CD4-positive, alpha-beta T cell treated with Interleukin-2 at 100 ng/mL for 4 hours (primary cell): ENCODE measurements at regions not wholly inside any gene's neighbourhood (a gene's known extent, or its start where the extent isn't known, plus 50 kb on each side); places are given as distances from the start of the nearest gene placed in this dataset.
"Not testable (repeated sequence)": the region's sequence is repeated elsewhere in the genome, so short reads cannot be mapped to it uniquely, and the experiment has no call there.

Experiments used
- DNase-seq: peaks from one replicate; pipeline ENCODE4 v3.0.0-alpha.2; 2020; ENCODE audit warnings: low spot score

DNA sequence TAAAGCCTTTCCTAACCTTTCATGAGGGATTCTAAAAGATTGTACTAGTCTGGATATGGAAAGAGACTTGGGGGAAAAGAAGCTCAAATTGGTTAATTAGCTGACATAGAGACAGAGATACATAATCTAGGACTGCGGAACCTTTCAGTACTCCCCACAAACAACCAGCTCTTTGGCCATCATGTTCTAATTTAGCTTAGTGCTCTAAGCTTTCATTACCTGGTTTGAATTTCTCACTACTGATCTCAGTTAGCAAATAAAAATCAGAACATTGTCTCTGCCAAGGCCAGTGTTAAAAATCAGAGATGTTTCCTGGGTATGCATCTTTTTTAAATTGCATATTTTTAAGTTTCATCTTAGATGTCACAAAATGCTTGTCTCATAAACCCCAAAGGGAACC lies 254.4 kb downstream of the GLUD2 start:
- DNase-seq: no peak

DNA sequence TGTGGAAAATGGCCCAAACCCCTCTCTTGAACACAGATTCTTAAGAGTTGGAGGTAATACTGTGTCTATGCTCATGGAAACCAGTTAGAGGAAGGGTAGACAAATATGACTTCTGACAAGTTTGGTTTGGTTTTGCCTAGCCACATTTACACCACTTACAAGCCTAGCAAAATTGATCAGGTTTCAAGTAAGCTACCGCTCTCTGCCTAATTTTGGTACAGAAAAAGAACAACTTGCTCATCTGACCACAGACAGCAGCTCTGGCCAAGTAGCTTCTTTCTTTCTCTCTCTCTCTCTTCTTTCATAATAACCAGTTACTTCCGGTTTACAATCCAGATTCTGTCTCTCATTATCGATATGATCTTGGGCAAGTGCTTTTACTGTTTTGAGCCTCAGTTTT lies 260.0 kb downstream of the GLUD2 start:
- DNase-seq: no peak

GRCh38 chrX:121308276-121308805 lies 260.9 kb downstream of the GLUD2 start:
- peak; percentile 9 for DNase-seq

GRCh38 chrX:121310820-121311219 lies 263.4 kb downstream of the GLUD2 start:
- no peak for DNase-seq

- DNase-seq: no peak
Observed at GRCh38 chrX:121320441-121320840, 273.0 kb downstream of the GLUD2 start.

DNA sequence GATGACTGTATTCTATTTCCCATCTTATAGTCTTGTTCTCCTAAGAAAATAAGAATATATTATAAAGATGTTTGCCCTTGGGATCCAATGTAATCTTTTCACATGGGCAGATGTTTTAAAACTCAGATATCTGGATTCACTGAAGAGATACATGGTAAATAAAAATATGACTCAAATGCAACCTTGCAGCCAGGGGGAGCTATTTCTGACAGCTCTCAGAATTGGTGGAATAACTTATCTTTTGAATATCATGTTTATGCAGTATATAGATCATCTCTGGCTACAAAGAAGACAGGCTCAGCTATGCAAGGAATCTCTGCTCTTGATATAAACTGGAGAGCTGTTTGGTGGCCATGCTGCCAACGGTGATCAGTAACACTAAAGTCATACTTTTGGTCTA lies 274.7 kb downstream of the GLUD2 start:
- DNase-seq: no peak

GRCh38 chrX:121323337-121323736 lies 275.9 kb downstream of the GLUD2 start:
- no peak for DNase-seq

GRCh38 chrX:121333942-121334341 lies 286.5 kb downstream of the GLUD2 start:
- DNase-seq: no peak

DNA sequence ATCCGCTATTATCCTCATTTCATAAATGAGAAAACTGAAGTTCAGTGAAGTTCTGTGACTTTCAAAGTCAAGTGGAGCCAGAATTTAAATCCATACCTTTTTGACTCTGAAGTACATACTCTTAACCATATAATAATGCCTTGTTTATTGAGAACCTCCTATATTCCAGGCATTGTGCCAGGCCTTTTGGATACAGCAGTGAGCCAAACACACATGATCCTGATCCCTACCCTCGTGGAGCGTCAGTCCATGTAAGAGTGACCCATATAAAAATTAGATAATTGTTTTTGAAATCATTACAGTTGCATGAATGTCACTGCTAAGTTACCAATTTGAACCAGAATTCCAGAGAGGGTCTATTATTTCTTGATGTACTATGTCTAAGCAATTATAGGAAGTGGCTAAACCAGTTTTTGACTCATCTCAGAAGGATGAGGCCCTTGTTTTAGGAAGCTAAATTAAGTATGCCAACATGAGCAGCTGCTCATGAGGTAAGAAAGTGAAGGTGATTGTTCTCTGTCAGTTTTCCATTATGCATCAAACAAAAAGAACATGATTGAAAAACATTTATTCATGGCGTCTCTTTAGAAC lies 289.5 kb downstream of the GLUD2 start:
- no peak for DNase-seq

DNA sequence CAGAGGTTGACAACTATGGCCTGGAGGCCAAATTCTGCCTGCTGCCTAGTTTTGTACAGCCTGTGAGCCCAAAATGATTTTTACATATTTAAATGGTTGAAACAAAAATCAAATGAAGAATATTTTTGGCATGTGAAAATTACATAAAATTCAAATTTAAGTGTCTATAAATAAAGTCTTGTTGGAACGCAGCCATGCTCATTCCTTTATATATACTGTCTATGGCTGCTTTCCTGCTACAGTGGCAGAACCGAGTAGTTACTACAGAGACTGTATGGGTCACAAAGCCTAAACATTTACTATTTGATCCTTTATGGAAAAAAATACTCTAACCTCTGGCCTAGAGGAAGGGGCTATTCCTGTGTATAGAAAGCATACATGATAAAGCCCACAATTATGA lies 290.4 kb downstream of the GLUD2 start:
- DNase-seq: no peak

GRCh38 chrX:121349263-121349662 lies 301.9 kb downstream of the GLUD2 start:
- DNase-seq: no peak

- no peak for DNase-seq
Observed at GRCh38 chrX:121356139-121356849, 308.9 kb downstream of the GLUD2 start.

- no peak for DNase-seq
Observed at GRCh38 chrX:121356850-121357171, 309.4 kb downstream of the GLUD2 start.

DNA sequence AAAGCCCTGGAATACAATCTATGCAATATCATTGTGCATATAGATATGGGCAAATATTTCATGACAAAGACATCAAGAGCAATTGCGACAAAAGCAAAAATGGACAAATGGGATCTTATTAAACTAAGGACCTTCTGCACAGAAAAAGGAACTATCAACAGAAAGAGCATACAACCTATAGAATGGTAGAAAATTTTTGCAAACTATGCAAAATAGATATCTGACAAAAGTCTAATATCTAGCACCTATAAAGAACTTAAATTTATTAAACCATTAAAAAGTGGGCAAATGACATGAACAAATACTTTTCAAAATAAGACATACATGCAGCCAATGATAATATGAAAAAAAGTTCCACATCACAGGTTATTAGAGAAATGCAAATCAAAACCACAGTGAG lies 312.9 kb downstream of the GLUD2 start:
- DNase-seq: no peak

DNA sequence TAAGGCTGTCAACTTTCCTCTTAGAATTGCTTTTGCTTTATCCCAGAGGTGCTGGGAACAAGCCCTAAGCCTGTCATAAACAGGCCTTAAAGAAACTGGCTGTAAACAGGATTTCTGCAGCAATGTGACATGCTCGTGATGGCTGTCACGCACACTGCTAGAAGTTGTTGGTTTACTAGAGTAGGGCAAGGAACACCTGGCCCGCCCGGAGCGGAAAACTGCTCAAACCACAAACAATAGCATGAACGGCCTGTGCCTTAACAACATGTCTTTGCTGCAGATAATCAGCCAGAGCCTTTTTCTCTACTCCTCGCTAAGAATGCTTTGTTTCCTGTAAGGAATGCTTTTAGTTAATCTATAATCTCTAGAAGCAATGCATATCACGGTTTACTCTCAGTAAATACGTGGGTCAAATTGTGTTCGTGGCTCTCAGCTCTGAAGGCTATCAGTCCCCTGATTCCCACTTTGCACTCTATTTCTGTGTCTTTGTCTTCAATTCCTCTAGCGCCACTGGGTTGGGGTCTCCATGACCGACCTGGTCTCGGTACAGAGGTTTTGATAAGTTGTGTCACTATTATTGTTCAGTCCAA lies 318.3 kb downstream of the GLUD2 start:
- DNase-seq: no peak

DNA sequence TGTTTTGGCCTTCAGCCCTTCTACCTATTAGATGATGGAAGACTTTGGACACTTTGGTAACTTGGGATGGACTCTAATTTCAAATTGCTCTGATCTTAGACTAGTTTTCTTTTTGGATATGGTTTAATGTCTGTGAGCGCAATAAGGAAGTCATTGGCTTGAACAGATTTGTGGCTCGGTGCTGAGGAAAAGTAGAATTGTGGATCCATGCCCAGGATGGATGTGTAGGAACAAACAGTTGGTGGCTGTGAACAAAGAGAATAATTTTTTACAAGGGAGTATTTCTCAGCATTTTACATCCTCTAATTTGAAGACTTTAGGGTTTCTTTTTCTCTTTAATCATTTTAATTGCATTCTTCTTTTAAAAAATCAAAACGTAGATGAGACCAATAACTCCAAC lies 327.1 kb downstream of the GLUD2 start:
- DNase-seq: no peak

DNA sequence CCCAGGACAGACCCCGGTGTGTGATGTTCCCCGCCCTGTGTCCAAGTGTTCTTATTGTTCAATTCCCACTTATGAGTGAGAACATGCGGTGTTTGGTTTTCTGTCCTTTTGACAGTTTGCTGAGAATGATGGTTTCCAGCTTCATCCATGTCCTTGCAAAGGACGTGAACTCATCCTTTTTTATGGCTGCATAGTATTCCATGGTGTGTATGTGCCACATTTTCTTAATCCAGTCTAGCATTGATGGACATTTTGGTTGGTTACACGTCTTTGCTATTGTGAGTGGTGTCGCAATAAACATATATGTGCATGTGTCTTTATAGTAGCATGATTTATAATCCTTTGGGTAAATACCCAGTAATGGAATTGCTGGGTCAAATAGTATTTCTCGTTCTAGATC lies 334.5 kb downstream of the GLUD2 start:
- DNase-seq: not testable (repeated sequence)

DNA sequence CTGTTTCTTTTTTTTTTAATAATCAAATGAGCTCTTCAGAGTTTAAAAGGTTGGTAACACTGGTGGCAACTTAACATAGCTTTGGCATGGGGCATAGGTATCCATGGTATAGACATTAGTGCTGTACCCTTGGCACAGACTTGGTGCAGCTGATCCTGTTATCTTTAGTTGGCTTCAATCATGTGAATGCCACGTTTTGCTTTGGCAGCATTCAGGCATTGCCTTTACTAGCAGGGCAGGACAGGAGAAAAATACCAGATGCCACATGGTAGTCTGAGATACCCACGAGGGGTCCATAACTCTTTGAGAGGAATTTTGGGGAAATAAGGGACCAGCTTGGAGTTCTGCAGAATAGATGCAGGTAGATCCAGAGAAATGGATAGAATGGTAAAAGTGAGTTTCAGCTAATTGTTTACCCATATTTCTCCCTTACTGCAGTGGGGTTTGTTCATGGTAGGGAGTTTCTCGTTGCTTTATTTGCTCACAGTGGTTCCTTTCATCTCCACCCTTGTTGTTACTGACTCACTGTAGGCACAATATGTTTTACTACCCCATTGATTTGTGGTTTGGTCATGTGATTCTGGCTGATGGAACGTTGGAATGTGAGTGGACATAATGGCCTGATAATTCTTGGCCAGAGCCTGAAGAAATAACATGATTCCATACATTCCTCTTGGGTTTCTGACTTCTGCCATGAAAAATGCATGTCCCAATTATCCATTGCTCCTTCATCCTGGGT lies 342.7 kb downstream of the GLUD2 start:
- no peak for DNase-seq

DNA sequence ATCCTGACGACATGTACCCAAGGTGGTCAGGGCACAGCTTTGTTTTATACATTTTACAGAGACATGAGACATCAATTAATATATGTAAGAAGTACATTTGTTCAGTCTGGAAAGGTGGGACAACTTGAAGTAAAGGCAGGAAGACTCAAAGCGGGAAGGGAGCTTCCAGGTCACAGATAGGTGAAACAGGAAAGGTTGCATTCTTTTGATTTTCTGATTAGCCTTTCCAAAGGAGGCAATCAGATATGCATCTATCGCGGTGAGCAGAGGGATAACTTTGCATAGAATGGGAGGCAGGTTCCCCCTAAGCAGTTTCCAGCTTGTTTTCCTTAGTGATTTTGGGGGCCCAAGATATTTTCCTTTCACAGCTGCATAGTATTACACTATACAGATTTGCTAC lies 358.4 kb downstream of the GLUD2 start:
- no peak for DNase-seq

DNA sequence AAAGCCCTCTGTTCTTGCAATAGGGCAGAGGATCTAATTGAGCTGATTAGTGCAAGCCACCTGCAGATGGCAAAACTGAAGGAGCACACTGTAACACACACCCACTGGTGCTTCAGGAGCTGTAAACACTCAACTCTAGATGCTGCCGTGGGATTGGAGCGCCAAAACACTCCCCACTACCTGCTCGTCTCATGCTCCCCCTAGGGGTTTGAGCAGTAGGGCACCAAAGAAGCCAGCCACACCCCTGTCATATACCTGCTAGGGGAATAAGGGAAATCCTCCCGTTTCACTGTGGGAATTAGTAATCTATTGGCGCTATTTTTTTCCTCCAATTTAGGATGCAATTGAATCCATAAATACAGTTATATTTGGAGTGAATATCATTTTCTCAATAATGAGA lies 360.2 kb downstream of the GLUD2 start:
- DNase-seq: no peak

DNA sequence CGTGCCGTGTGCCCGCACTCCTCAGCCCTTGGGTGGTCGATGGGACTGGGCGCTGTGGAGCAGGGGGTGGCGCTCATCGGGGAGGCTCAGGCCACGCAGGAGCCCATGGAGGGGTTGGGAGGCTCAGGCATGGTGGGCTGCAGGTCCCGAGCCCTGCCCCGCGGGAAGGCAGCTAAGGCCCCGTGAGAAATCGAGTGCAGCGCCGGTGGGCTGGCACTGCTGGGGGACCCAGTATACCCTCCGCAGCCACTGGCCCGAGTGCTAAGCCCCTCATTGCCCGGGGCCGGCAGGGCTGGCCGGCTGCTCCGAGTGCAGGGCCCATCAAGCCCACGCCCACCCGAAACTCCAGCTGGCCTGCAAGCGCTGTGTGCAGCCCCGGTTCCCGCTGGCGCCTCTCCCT lies 384.1 kb downstream of the GLUD2 start:
- not testable (repeated sequence) for DNase-seq

DNA sequence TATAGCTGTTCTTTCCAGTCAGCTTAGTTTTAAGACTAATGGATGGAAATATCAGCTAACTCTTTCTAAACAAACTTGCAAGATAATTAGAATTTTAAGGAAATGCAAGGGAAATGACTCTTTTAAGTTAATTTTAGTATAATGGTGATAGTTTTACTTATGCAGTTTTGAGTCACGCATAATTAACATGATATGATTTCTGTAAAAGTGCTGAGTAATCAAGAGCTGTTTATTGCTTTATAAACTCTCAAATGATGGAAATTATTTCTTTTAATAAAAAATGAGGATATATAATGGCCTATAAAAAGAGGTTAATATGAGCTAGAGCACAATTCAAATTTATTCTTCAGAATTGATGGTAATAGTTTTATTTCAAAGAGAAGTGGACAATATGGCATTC lies 385.9 kb downstream of the GLUD2 start:
- no peak for DNase-seq

GRCh38 chrX:121437666-121438065 lies 390.3 kb downstream of the GLUD2 start:
- not testable (repeated sequence) for DNase-seq
